Ureter (tissue), 1 donor: ENCODE measurements at regions not wholly inside any gene's neighbourhood (a gene's known extent, or its start where the extent isn't known, plus 50 kb on each side); places are given as distances from the start of the nearest gene placed in this dataset.

Experiments used
- DNase-seq: peaks from one replicate; pipeline ENCODE4 v3.0.0-alpha.2; 2020; ENCODE audit warnings: low spot score
- donor health status: DM: yes; HTN: yes; CAD: no.

- no peak for DNase-seq
Measured at GRCh38 chr18:76771192-76771799, 51.1 kb upstream of the ZNF236 start.

- DNase-seq, result no peak
Measured at GRCh38 chr18:76767954-76768353, 54.4 kb upstream of the ZNF236 start.

- DNase-seq, result no peak
Measured at GRCh38 chr18:76766429-76766828, 55.9 kb upstream of the ZNF236 start.

- DNase-seq, result no peak
Measured at GRCh38 chr18:76765649-76766048, 56.7 kb upstream of the ZNF236 start.

- no peak for DNase-seq
Measured at GRCh38 chr18:76764291-76764901, 58.0 kb upstream of the ZNF236 start.

GRCh38 chr18:76759056-76759455 lies 63.3 kb upstream of the ZNF236 start:
- DNase-seq, result no peak

GRCh38 chr18:76757925-76758324 lies 64.4 kb upstream of the ZNF236 start:
- no peak for DNase-seq

GRCh38 chr18:76757335-76757734 lies 65.0 kb upstream of the ZNF236 start:
- no peak for DNase-seq

- peak; percentile 66 for DNase-seq
Measured at GRCh38 chr18:76756531-76757253, 65.7 kb upstream of the ZNF236 start.

GRCh38 chr18:76754351-76754750 lies 68.0 kb upstream of the ZNF236 start:
- peak; percentile 36 for DNase-seq

GRCh38 chr18:76752400-76752799 lies 70.0 kb upstream of the ZNF236 start:
- no peak for DNase-seq

- peak; percentile 36 for DNase-seq
Measured at GRCh38 chr18:76750917-76751890, 71.2 kb upstream of the ZNF236 start.

- no peak for DNase-seq
Measured at GRCh38 chr18:76750269-76750668, 72.1 kb upstream of the ZNF236 start.

- DNase-seq, result no peak
Measured at GRCh38 chr18:76747676-76748075, 74.7 kb upstream of the ZNF236 start.

- DNase-seq, result no peak
Measured at GRCh38 chr18:76741346-76741745, 81.0 kb upstream of the ZNF236 start.

- peak; percentile 12 for DNase-seq
Measured at GRCh38 chr18:76736309-76736708, 86.0 kb upstream of the ZNF236 start.

- no peak for DNase-seq
Measured at GRCh38 chr18:76730901-76731300, 91.5 kb upstream of the ZNF236 start.

- no peak for DNase-seq
Measured at GRCh38 chr18:76727589-76727988, 94.8 kb upstream of the ZNF236 start.

GRCh38 chr18:76725445-76725844 lies 96.9 kb upstream of the ZNF236 start:
- no peak for DNase-seq

- no peak for DNase-seq
Measured at GRCh38 chr18:76722224-76723061, 99.9 kb upstream of the ZNF236 start.
